Osteocyte (in vitro differentiated cells): ENCODE measurements at regions not wholly inside any gene's neighbourhood (a gene's known extent, or its start where the extent isn't known, plus 50 kb on each side); places are given as distances from the start of the nearest gene placed in this dataset.

Experiments
- DNase-seq: peaks from one replicate; pipeline ENCODE4 v3.0.0; 2021; ENCODE audit warnings: mixed read lengths; ENCODE audit not compliant: unreplicated experiment; ENCODE audit errors: extremely low spot score
- H3K27ac Mint-ChIP-seq: one replicate; pipeline ENCODE4 v1.8.0; 2021; ENCODE audit warnings: mild to moderate bottlenecking, mixed read lengths; ENCODE audit not compliant: unreplicated experiment
- H3K27me3 Mint-ChIP-seq: one replicate; pipeline ENCODE4 v1.8.0; 2021; ENCODE audit warnings: mixed read lengths; ENCODE audit not compliant: unreplicated experiment
- H3K36me3 Mint-ChIP-seq: one replicate; pipeline ENCODE4 v1.8.0; 2021; ENCODE audit warnings: mixed read lengths; ENCODE audit not compliant: unreplicated experiment
- H3K4me1 Mint-ChIP-seq: one replicate; pipeline ENCODE4 v1.8.0; 2021; ENCODE audit warnings: mixed read lengths; ENCODE audit not compliant: unreplicated experiment
- H3K4me3 Mint-ChIP-seq: one replicate; pipeline ENCODE4 v1.8.0; 2021; ENCODE audit warnings: mild to moderate bottlenecking, moderate library complexity, mixed read lengths; ENCODE audit not compliant: unreplicated experiment
- H3K9me3 Mint-ChIP-seq: one replicate; pipeline ENCODE4 v1.8.0; 2021; ENCODE audit warnings: mixed read lengths; ENCODE audit not compliant: unreplicated experiment
- CTCF ChIP-seq: fragments of 200-600 bp; sonication (generic); IDR thresholded peaks from 2 replicates; pipeline ENCODE4 v1.5.0; 2021; ENCODE audit warnings: antibody characterized with exemption, mild to moderate bottlenecking, moderate library complexity

- Mint-ChIP-seq H3K4me1 (peaks cover 48% of the 10 kb centered on the region), H3K27ac (no peak overlapping the region), H3K9me3 (peaks cover 2% of the 10 kb centered on the region), H3K27me3 (peaks cover 5% of the 10 kb centered on the region), H3K36me3 (peaks cover 4% of the 10 kb centered on the region), H3K4me3 (no peak overlapping the region)
- DNase-seq: no peak
- no peak for TF ChIP-seq CTCF
Observed at GRCh38 chr4:154041640-154042039, 252.8 kb upstream of the SFRP2 start.

GRCh38 chr4:154039435-154040343 lies 250.8 kb upstream of the SFRP2 start:
- Mint-ChIP-seq H3K27me3 (peaks cover 5% of the 10 kb centered on the region), H3K4me3 (no peak overlapping the region), H3K4me1 (peaks cover 54% of the 10 kb centered on the region), H3K36me3 (peaks cover 2% of the 10 kb centered on the region), H3K27ac (no peak overlapping the region), H3K9me3 (no peaks in the 10 kb centered on the region)
- TF ChIP-seq CTCF: no peak
- no peak for DNase-seq

- Mint-ChIP-seq H3K4me1 (peaks cover 55% of the 10 kb centered on the region), H3K36me3 (no peaks in the 10 kb centered on the region), H3K27me3 (peaks cover 5% of the 10 kb centered on the region), H3K4me3 (no peak overlapping the region), H3K9me3 (peaks cover 5% of the 10 kb centered on the region), H3K27ac (no peak overlapping the region)
- DNase-seq: no peak
- no peak for TF ChIP-seq CTCF
Observed at GRCh38 chr4:154036856-154037255, 248.0 kb upstream of the SFRP2 start.

GRCh38 chr4:154035341-154035740 lies 246.5 kb upstream of the SFRP2 start:
- Mint-ChIP-seq H3K27ac (peak overlapping the region; percentile 76), H3K36me3 (no peaks in the 10 kb centered on the region)

More at GRCh38 chr4:154035341-154035740, 246.5 kb upstream of the SFRP2 start:
- peaks cover 5% of the 10 kb centered on the region for H3K27me3 Mint-ChIP-seq
- H3K9me3 Mint-ChIP-seq: peaks cover 5% of the 10 kb centered on the region
- no peak for DNase-seq
- no peak for TF ChIP-seq CTCF
- peaks cover 50% of the 10 kb centered on the region for H3K4me1 Mint-ChIP-seq
- no peak overlapping the region for H3K4me3 Mint-ChIP-seq
